22Rv1 (cell line): ENCODE measurements at regions not wholly inside any gene's neighbourhood (a gene's known extent, or its start where the extent isn't known, plus 50 kb on each side); places are given as distances from the start of the nearest gene placed in this dataset.

Source experiments
- ZFX ChIP-seq: fragments of 450-650 bp; IDR thresholded peaks from 2 replicates; pipeline ENCODE4 v1.6.1; 2017; ENCODE audit warnings: antibody characterized with exemption, borderline replicate concordance
- TF ChIP-seq, protein P1 (sequence below): fragments of 450-650 bp; IDR thresholded peaks from 2 replicates; pipeline ENCODE4 v1.5.1; 2017; ENCODE audit warnings: mild to moderate bottlenecking

GRCh38 chr1:222129041-222129440 is 387.2 kb upstream of the DUSP10 start:
- TF ChIP-seq, protein P1, sequence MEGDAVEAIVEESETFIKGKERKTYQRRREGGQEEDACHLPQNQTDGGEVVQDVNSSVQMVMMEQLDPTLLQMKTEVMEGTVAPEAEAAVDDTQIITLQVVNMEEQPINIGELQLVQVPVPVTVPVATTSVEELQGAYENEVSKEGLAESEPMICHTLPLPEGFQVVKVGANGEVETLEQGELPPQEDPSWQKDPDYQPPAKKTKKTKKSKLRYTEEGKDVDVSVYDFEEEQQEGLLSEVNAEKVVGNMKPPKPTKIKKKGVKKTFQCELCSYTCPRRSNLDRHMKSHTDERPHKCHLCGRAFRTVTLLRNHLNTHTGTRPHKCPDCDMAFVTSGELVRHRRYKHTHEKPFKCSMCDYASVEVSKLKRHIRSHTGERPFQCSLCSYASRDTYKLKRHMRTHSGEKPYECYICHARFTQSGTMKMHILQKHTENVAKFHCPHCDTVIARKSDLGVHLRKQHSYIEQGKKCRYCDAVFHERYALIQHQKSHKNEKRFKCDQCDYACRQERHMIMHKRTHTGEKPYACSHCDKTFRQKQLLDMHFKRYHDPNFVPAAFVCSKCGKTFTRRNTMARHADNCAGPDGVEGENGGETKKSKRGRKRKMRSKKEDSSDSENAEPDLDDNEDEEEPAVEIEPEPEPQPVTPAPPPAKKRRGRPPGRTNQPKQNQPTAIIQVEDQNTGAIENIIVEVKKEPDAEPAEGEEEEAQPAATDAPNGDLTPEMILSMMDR = no peak
- TF ChIP-seq ZFX = no peak
